HEK293 (cell line): ENCODE measurements at regions not wholly inside any gene's neighbourhood (a gene's known extent, or its start where the extent isn't known, plus 50 kb on each side); places are given as distances from the start of the nearest gene placed in this dataset.
A peak's percentile ranks its signal among the peaks of the same experiment; 100 is the strongest.

Experiments
- BCL11B ChIP-seq: fragments of 450-650 bp; formaldehyde crosslinking; IDR thresholded peaks from 2 replicates; pipeline ENCODE4 v1.5.1; 2016; ENCODE audit warnings: low read depth, missing biosample characterization, missing genetic modification characterization
- EGR2 ChIP-seq: fragments of 450-650 bp; formaldehyde crosslinking; IDR thresholded peaks from 2 replicates; pipeline ENCODE4 v1.5.1; 2016; ENCODE audit warnings: low read depth, missing biosample characterization, missing genetic modification characterization
- GLIS1 ChIP-seq: fragments of 450-650 bp; formaldehyde crosslinking; IDR thresholded peaks from 2 replicates; pipeline ENCODE4 v1.5.1; 2016; ENCODE audit warnings: missing biosample characterization, missing genetic modification characterization
- HOXA7 ChIP-seq: sonication (generic); formaldehyde crosslinking; IDR thresholded peaks from 2 replicates; pipeline ENCODE4 v1.8.1; 2022; ENCODE audit warnings: missing genetic modification reagents, borderline replicate concordance
- KLF7 ChIP-seq: fragments of 450-650 bp; formaldehyde crosslinking; IDR thresholded peaks from 2 replicates; pipeline ENCODE4 v1.5.1; 2016; ENCODE audit warnings: missing biosample characterization, missing genetic modification characterization, borderline replicate concordance
- RBAK ChIP-seq: fragments of 450-650 bp; formaldehyde crosslinking; IDR thresholded peaks from 2 replicates; pipeline ENCODE4 v1.5.1; 2016; ENCODE audit warnings: missing biosample characterization, missing genetic modification characterization
- SCRT1 ChIP-seq: fragments of 450-650 bp; formaldehyde crosslinking; IDR thresholded peaks from 2 replicates; pipeline ENCODE4 v1.5.1; 2016; ENCODE audit warnings: missing biosample characterization, missing genetic modification characterization, borderline replicate concordance
- TCF7L2 ChIP-seq: IDR thresholded peaks from 2 replicates; pipeline ENCODE4 v1.6.1; 2011; ENCODE audit warnings: low read depth, mild to moderate bottlenecking, inconsistent platforms, low read length, moderate library complexity, borderline replicate concordance
- YY2 ChIP-seq: fragments of 450-650 bp; formaldehyde crosslinking; IDR thresholded peaks from 2 replicates; pipeline ENCODE4 v1.5.1; 2016; ENCODE audit warnings: missing biosample characterization, missing genetic modification characterization
- ZBTB20 ChIP-seq: fragments of 450-650 bp; formaldehyde crosslinking; IDR thresholded peaks from 2 replicates; pipeline ENCODE4 v1.5.1; 2016; ENCODE audit warnings: missing biosample characterization, missing genetic modification characterization
- ZFP41 ChIP-seq: fragments of 450-650 bp; formaldehyde crosslinking; IDR thresholded peaks from 2 replicates; pipeline ENCODE4 v1.5.1; 2016; ENCODE audit warnings: missing biosample characterization, missing genetic modification characterization, borderline replicate concordance
- ZNF10 ChIP-seq: fragments of 450-650 bp; formaldehyde crosslinking; IDR thresholded peaks from 2 replicates; pipeline ENCODE4 v1.5.1; 2017; ENCODE audit warnings: missing biosample characterization, missing genetic modification characterization
- ZNF133 ChIP-seq: fragments of 450-650 bp; formaldehyde crosslinking; IDR thresholded peaks from 2 replicates; pipeline ENCODE4 v1.5.1; 2016; ENCODE audit warnings: missing biosample characterization, missing genetic modification characterization
- ZNF221 ChIP-seq: fragments of 450-650 bp; formaldehyde crosslinking; IDR thresholded peaks from 2 replicates; pipeline ENCODE4 v1.5.1; 2017; ENCODE audit warnings: missing biosample characterization, missing genetic modification characterization, borderline replicate concordance
- ZNF311 ChIP-seq: fragments of 450-650 bp; formaldehyde crosslinking; IDR thresholded peaks from 2 replicates; pipeline ENCODE4 v1.5.1; 2017; ENCODE audit warnings: missing biosample characterization, missing genetic modification characterization, borderline replicate concordance
- ZNF324 ChIP-seq: fragments of 450-650 bp; formaldehyde crosslinking; IDR thresholded peaks from 2 replicates; pipeline ENCODE4 v1.5.1; 2016; ENCODE audit warnings: missing biosample characterization, missing genetic modification characterization
- ZNF394 ChIP-seq: fragments of 450-650 bp; formaldehyde crosslinking; IDR thresholded peaks from 2 replicates; pipeline ENCODE4 v1.5.1; 2016; ENCODE audit warnings: missing biosample characterization, missing genetic modification characterization, mild to moderate bottlenecking, moderate library complexity, borderline replicate concordance
- ZNF514 ChIP-seq: fragments of 450-650 bp; formaldehyde crosslinking; IDR thresholded peaks from 2 replicates; pipeline ENCODE4 v1.5.1; 2016; ENCODE audit warnings: missing biosample characterization, missing genetic modification characterization
- ZNF600 ChIP-seq: fragments of 450-650 bp; formaldehyde crosslinking; IDR thresholded peaks from 2 replicates; pipeline ENCODE4 v1.5.1; 2016; ENCODE audit warnings: missing biosample characterization, missing genetic modification characterization
- ZNF626 ChIP-seq: fragments of 450-650 bp; sonication (Bioruptor Pico); formaldehyde crosslinking; IDR thresholded peaks from 2 replicates; pipeline ENCODE4 v1.5.1; 2018; ENCODE audit warnings: missing biosample characterization, missing genetic modification characterization, inconsistent platforms
- ZNF791 ChIP-seq: fragments of 450-650 bp; formaldehyde crosslinking; IDR thresholded peaks from 2 replicates; pipeline ENCODE4 v1.5.1; 2016; ENCODE audit warnings: missing biosample characterization, missing genetic modification characterization
- TF ChIP-seq, protein P1 (sequence below): fragments of 450-650 bp; formaldehyde crosslinking; IDR thresholded peaks from 2 replicates; pipeline ENCODE4 v1.5.1; 2016; ENCODE audit warnings: missing biosample characterization, missing genetic modification characterization, borderline replicate concordance
- TF ChIP-seq, protein P2 (sequence below): fragments of 450-650 bp; formaldehyde crosslinking; IDR thresholded peaks from 2 replicates; pipeline ENCODE4 v1.5.1; 2016; ENCODE audit warnings: missing biosample characterization, missing genetic modification characterization
- TF ChIP-seq, protein P3 (sequence below): fragments of 450-650 bp; formaldehyde crosslinking; IDR thresholded peaks from 2 replicates; pipeline ENCODE4 v1.5.1; 2016; ENCODE audit warnings: missing biosample characterization, missing genetic modification characterization
- TF ChIP-seq, protein P4 (sequence below): fragments of 450-650 bp; formaldehyde crosslinking; IDR thresholded peaks from 2 replicates; pipeline ENCODE4 v1.5.1; 2016; ENCODE audit warnings: missing biosample characterization, missing genetic modification characterization
- TF ChIP-seq, protein P5 (sequence below): fragments of 450-650 bp; formaldehyde crosslinking; IDR thresholded peaks from 2 replicates; pipeline ENCODE4 v1.5.1; 2017; ENCODE audit warnings: missing biosample characterization, mild to moderate bottlenecking, missing genetic modification characterization, moderate library complexity
- TF ChIP-seq, protein P6 (sequence below): fragments of 450-650 bp; formaldehyde crosslinking; optimal IDR thresholded peaks from 2 replicates; pipeline ENCODE3; 2016; ENCODE audit warnings: missing biosample characterization, mild to moderate bottlenecking, missing genetic modification characterization
- TF ChIP-seq, protein P7 (sequence below): fragments of 450-650 bp; formaldehyde crosslinking; IDR thresholded peaks from 2 replicates; pipeline ENCODE4 v1.5.1; 2016; ENCODE audit warnings: missing biosample characterization, missing genetic modification characterization

DNA sequence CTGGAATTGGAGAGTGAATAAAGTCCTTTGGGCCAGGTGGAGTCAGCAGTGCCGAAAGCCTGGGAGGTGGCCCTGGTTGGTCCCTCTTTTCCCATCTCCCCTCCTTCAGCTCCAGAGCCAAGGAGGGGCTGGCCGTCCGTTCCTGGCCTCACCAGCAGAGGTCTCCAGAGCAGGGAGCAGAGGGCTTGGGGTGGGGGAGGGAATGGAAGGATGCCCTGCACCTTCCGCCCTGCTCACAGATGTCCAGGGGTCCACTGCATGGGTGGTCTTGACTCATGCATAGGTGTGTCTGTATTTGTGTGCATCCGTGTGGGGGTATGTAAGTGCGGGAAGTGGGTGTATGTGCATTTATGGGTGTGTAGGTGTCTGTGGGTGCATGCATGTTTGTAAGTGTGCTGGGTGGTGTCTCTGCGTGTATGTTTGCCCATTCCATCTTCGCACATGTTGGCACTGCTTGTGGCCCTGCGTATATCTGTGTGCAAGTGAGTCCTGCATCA lies 201.8 kb downstream of the ZFP36L2 start (continued):
- TF ChIP-seq ZNF626 (tag by site-specific recombination): no peak
- TF ChIP-seq RBAK (tag by site-specific recombination): no peak
- no peak for TF ChIP-seq KLF7 (tag by site-specific recombination)
- no peak for TF ChIP-seq ZNF10 (tag by site-specific recombination)
- TF ChIP-seq ZBTB20 (tag by site-specific recombination): no peak
- TF ChIP-seq, protein P1, sequence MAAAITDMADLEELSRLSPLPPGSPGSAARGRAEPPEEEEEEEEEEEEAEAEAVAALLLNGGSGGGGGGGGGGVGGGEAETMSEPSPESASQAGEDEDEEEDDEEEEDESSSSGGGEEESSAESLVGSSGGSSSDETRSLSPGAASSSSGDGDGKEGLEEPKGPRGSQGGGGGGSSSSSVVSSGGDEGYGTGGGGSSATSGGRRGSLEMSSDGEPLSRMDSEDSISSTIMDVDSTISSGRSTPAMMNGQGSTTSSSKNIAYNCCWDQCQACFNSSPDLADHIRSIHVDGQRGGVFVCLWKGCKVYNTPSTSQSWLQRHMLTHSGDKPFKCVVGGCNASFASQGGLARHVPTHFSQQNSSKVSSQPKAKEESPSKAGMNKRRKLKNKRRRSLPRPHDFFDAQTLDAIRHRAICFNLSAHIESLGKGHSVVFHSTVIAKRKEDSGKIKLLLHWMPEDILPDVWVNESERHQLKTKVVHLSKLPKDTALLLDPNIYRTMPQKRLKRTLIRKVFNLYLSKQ: no peak
- TF ChIP-seq EGR2: peak; percentile 91
- TF ChIP-seq, protein P2, sequence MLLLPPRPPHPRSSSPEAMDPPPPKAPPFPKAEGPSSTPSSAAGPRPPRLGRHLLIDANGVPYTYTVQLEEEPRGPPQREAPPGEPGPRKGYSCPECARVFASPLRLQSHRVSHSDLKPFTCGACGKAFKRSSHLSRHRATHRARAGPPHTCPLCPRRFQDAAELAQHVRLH (tag by site-specific recombination): no peak
- TF ChIP-seq, protein P3, sequence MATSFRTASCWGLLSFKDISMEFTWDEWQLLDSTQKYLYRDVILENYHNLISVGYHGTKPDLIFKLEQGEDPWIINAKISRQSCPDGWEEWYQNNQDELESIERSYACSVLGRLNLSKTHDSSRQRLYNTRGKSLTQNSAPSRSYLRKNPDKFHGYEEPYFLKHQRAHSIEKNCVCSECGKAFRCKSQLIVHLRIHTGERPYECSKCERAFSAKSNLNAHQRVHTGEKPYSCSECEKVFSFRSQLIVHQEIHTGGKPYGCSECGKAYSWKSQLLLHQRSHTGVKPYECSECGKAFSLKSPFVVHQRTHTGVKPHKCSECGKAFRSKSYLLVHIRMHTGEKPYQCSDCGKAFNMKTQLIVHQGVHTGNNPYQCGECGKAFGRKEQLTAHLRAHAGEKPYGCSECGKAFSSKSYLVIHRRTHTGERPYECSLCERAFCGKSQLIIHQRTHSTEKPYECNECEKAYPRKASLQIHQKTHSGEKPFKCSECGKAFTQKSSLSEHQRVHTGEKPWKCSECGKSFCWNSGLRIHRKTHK: no peak
- TF ChIP-seq, protein P4, sequence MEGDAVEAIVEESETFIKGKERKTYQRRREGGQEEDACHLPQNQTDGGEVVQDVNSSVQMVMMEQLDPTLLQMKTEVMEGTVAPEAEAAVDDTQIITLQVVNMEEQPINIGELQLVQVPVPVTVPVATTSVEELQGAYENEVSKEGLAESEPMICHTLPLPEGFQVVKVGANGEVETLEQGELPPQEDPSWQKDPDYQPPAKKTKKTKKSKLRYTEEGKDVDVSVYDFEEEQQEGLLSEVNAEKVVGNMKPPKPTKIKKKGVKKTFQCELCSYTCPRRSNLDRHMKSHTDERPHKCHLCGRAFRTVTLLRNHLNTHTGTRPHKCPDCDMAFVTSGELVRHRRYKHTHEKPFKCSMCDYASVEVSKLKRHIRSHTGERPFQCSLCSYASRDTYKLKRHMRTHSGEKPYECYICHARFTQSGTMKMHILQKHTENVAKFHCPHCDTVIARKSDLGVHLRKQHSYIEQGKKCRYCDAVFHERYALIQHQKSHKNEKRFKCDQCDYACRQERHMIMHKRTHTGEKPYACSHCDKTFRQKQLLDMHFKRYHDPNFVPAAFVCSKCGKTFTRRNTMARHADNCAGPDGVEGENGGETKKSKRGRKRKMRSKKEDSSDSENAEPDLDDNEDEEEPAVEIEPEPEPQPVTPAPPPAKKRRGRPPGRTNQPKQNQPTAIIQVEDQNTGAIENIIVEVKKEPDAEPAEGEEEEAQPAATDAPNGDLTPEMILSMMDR (tag by site-specific recombination): peak; percentile 51; the same call in 1 of the 2 replicates
- TF ChIP-seq HOXA7: no peak
- TF ChIP-seq BCL11B (tag by site-specific recombination): no peak
- TF ChIP-seq ZNF133 (tag by site-specific recombination): peak; percentile 72
- TF ChIP-seq ZNF394 (tag by site-specific recombination): no peak
- no peak for TF ChIP-seq ZNF221 (tag by site-specific recombination)
- TF ChIP-seq SCRT1 (tag by site-specific recombination): no peak
- no peak for TF ChIP-seq ZNF324 (tag by site-specific recombination)
- TF ChIP-seq, protein P5, sequence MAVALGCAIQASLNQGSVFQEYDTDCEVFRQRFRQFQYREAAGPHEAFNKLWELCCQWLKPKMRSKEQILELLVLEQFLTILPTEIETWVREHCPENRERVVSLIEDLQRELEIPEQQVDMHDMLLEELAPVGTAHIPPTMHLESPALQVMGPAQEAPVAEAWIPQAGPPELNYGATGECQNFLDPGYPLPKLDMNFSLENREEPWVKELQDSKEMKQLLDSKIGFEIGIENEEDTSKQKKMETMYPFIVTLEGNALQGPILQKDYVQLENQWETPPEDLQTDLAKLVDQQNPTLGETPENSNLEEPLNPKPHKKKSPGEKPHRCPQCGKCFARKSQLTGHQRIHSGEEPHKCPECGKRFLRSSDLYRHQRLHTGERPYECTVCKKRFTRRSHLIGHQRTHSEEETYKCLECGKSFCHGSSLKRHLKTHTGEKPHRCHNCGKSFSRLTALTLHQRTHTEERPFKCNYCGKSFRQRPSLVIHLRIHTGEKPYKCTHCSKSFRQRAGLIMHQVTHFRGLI (tag by site-specific recombination): no peak
- no peak for TF ChIP-seq ZNF514 (tag by site-specific recombination)
- TF ChIP-seq GLIS1 (tag by site-specific recombination): no peak; the same call in 1 of the 2 replicates
- no peak for TF ChIP-seq ZFP41
- no peak for TF ChIP-seq ZNF311 (tag by site-specific recombination)
- TF ChIP-seq, protein P6, sequence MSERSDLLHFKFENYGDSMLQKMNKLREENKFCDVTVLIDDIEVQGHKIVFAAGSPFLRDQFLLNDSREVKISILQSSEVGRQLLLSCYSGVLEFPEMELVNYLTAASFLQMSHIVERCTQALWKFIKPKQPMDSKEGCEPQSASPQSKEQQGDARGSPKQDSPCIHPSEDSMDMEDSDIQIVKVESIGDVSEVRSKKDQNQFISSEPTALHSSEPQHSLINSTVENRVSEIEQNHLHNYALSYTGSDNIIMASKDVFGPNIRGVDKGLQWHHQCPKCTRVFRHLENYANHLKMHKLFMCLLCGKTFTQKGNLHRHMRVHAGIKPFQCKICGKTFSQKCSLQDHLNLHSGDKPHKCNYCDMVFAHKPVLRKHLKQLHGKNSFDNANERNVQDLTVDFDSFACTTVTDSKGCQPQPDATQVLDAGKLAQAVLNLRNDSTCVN (tag by site-specific recombination): no peak
- TF ChIP-seq, protein P7, sequence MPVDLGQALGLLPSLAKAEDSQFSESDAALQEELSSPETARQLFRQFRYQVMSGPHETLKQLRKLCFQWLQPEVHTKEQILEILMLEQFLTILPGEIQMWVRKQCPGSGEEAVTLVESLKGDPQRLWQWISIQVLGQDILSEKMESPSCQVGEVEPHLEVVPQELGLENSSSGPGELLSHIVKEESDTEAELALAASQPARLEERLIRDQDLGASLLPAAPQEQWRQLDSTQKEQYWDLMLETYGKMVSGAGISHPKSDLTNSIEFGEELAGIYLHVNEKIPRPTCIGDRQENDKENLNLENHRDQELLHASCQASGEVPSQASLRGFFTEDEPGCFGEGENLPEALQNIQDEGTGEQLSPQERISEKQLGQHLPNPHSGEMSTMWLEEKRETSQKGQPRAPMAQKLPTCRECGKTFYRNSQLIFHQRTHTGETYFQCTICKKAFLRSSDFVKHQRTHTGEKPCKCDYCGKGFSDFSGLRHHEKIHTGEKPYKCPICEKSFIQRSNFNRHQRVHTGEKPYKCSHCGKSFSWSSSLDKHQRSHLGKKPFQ: no peak
- TF ChIP-seq YY2: no peak
- TF ChIP-seq ZNF600 (tag by site-specific recombination): no peak
- no peak for TF ChIP-seq TCF7L2
- TF ChIP-seq ZNF791 (tag by site-specific recombination): no peak
